ENCODE measurements at regions not wholly inside any gene's neighbourhood (a gene's known extent, or its start where the extent isn't known, plus 50 kb on each side); places are given as distances from the start of the nearest gene placed in this dataset.

- no peak for FAIRE-seq
These were observed 187.8 kb downstream of the MYLK4 start for GRCh38 chr6:2562721-2563451.

GRCh38 chr6:2560917-2561698, 189.6 kb downstream of the MYLK4 start:
- no peak for FAIRE-seq

- no peak for FAIRE-seq
These were observed 190.4 kb downstream of the MYLK4 start for GRCh38 chr6:2560140-2560818.

- no peak for FAIRE-seq
These were observed 191.6 kb downstream of the MYLK4 start for GRCh38 chr6:2558861-2559801.

- no peak for FAIRE-seq
These were observed 192.5 kb downstream of the MYLK4 start for GRCh38 chr6:2558098-2558680.

- no peak for FAIRE-seq
These were observed 193.5 kb downstream of the MYLK4 start for GRCh38 chr6:2557181-2557720.

- FAIRE-seq: no peak
These were observed 194.0 kb downstream of the MYLK4 start for GRCh38 chr6:2556761-2557160.

GRCh38 chr6:2554651-2555260, 196.0 kb downstream of the MYLK4 start:
- no peak for FAIRE-seq

GRCh38 chr6:2552526-2553154, 198.1 kb downstream of the MYLK4 start:
- FAIRE-seq: no peak

GRCh38 chr6:2551705-2552104, 199.0 kb downstream of the MYLK4 start:
- FAIRE-seq: no peak

GRCh38 chr6:2550247-2550646, 200.5 kb downstream of the MYLK4 start:
- no peak for FAIRE-seq

- FAIRE-seq: no peak
These were observed 200.9 kb downstream of the MYLK4 start for GRCh38 chr6:2549834-2550233.

- FAIRE-seq: no peak
These were observed 203.4 kb downstream of the MYLK4 start for GRCh38 chr6:2547355-2547754.

- FAIRE-seq: no peak
These were observed 203.8 kb downstream of the MYLK4 start for GRCh38 chr6:2546901-2547300.

- no peak for FAIRE-seq
These were observed 205.2 kb downstream of the MYLK4 start for GRCh38 chr6:2545383-2546038.

GRCh38 chr6:2543321-2543720, 207.4 kb downstream of the MYLK4 start:
- FAIRE-seq: no peak

- FAIRE-seq: no peak
These were observed 207.9 kb downstream of the MYLK4 start for GRCh38 chr6:2542858-2543218.

GRCh38 chr6:2542101-2542857, 208.4 kb downstream of the MYLK4 start:
- no peak for FAIRE-seq

- FAIRE-seq: no peak
These were observed 214.3 kb downstream of the MYLK4 start for GRCh38 chr6:2536451-2536850.

GRCh38 chr6:2535506-2535905, 215.2 kb downstream of the MYLK4 start:
- no peak for FAIRE-seq
